ENCODE measurements at regions not wholly inside any gene's neighbourhood (a gene's known extent, or its start where the extent isn't known, plus 50 kb on each side); places are given as distances from the start of the nearest gene placed in this dataset.

GRCh38 chr9:73402081-73403028 is 250.7 kb downstream of the ANXA1 start:
- no peak overlapping the region for H3K4me3 ChIP-seq (ENCODE audit: control insufficient read depth, low read depth, low read length)
- TF ChIP-seq CTCF (conservative IDR thresholded peaks at IDR 0.05; ENCODE audit: control insufficient read depth, insufficient read depth, low read depth, low read length) = no peak
- peak; percentile 1 for DNase-seq (ENCODE audit: low read depth)

- no peak for TF ChIP-seq CTCF (conservative IDR thresholded peaks at IDR 0.05; ENCODE audit: control insufficient read depth, insufficient read depth, low read depth, low read length)
- no peak overlapping the region for H3K4me3 ChIP-seq (ENCODE audit: control insufficient read depth, low read depth, low read length)
- no peak for DNase-seq (ENCODE audit: low read depth)
These were observed 259.8 kb downstream of the ANXA1 start for GRCh38 chr9:73411494-73411893.

- H3K4me3 ChIP-seq (ENCODE audit: control insufficient read depth, low read depth, low read length) = no peak overlapping the region
- TF ChIP-seq CTCF (conservative IDR thresholded peaks at IDR 0.05; ENCODE audit: control insufficient read depth, insufficient read depth, low read depth, low read length) = no peak
- DNase-seq (ENCODE audit: low read depth) = no peak
These were observed 261.2 kb downstream of the ANXA1 start for GRCh38 chr9:73412874-73413273.

- no peak for TF ChIP-seq CTCF (conservative IDR thresholded peaks at IDR 0.05; ENCODE audit: control insufficient read depth, insufficient read depth, low read depth, low read length)
- peak; percentile 35 for DNase-seq (ENCODE audit: low read depth)
- H3K4me3 ChIP-seq (ENCODE audit: control insufficient read depth, low read depth, low read length) = no peak overlapping the region
These were observed 272.2 kb downstream of the ANXA1 start for GRCh38 chr9:73423891-73424290.

- TF ChIP-seq CTCF (conservative IDR thresholded peaks at IDR 0.05; ENCODE audit: control insufficient read depth, insufficient read depth, low read depth, low read length) = no peak
- H3K4me3 ChIP-seq (ENCODE audit: control insufficient read depth, low read depth, low read length) = no peak overlapping the region
- DNase-seq (ENCODE audit: low read depth) = no peak
These were observed 274.6 kb downstream of the ANXA1 start for GRCh38 chr9:73426269-73426668.

- no peak overlapping the region for H3K4me3 ChIP-seq (ENCODE audit: control insufficient read depth, low read depth, low read length)
- no peak for TF ChIP-seq CTCF (conservative IDR thresholded peaks at IDR 0.05; ENCODE audit: control insufficient read depth, insufficient read depth, low read depth, low read length)
- peak; percentile 6 for DNase-seq (ENCODE audit: low read depth)
These were observed 283.2 kb downstream of the ANXA1 start for GRCh38 chr9:73434826-73435225.
